Panc1 (cell line): ENCODE measurements at regions not wholly inside any gene's neighbourhood (a gene's known extent, or its start where the extent isn't known, plus 50 kb on each side); places are given as distances from the start of the nearest gene placed in this dataset.

Experiments used
- ATAC-seq: fragments of 200-7000 bp; cut with Tn5 transposase; 2 replicates; pipeline ENCODE4 v1.9.1; 2020; ENCODE audit warnings: mild to moderate bottlenecking, moderate library complexity
- BruUV-seq: library from RNA; stranded (reverse); fragments of 400-500 nt; replicated peaks from 2 replicates; lab custom pipeline; 2021; lab: Mats Ljungman, UMichigan
- CTCF ChIA-PET: fragments of 300-600 bp; sonication (Branson Sonifier 250); formaldehyde crosslinking; loops from one replicate; lab custom pipeline; 2022; ENCODE audit warnings: antibody characterized with exemption; lab: Charles Lee
- POLR2A ChIA-PET: fragments of 300-600 bp; sonication (Branson Sonifier 250); formaldehyde crosslinking; loops from one replicate; lab custom pipeline; 2022; ENCODE audit warnings: antibody characterized with exemption; lab: Charles Lee
- DNase-seq: peaks from one replicate; pipeline ENCODE4 v3.0.0-alpha.2; 2010; ENCODE audit warnings: low read depth, low spot score
- H3K27ac ChIP-seq: 2 replicates; pipeline ENCODE4 v1.5.1; 2011; ENCODE audit warnings: mild to moderate bottlenecking, low read length, inconsistent platforms
- H3K27me3 ChIP-seq: fragments of 200-500 bp; sonication (Bioruptor generic); 2 replicates; pipeline ENCODE4 v1.6.0; 2014; ENCODE audit warnings: low read length, inconsistent platforms; ENCODE audit not compliant: control insufficient read depth, insufficient read depth
- H3K36me3 ChIP-seq: fragments of 200-500 bp; sonication (Bioruptor generic); 2 replicates; pipeline ENCODE4 v1.5.1; 2014; ENCODE audit warnings: inconsistent platforms, mild to moderate bottlenecking, low read length, moderate library complexity; ENCODE audit not compliant: control insufficient read depth, insufficient read depth
- H3K4me1 ChIP-seq: 2 replicates; pipeline ENCODE4 v1.5.1; 2011; ENCODE audit warnings: inconsistent platforms, mild to moderate bottlenecking, low read length, moderate library complexity; ENCODE audit not compliant: control insufficient read depth, insufficient read depth
- H3K4me3 ChIP-seq, 2 experiments: 2 replicates each; pipeline ENCODE4 v1.5.1; 2011 to 2012; ENCODE audit warnings: low read depth in 2 of 2, low read length in 2 of 2, mild to moderate bottlenecking in 2 of 2, inconsistent platforms in 1 of 2, moderate library complexity in 1 of 2
- H3K9me3 ChIP-seq: fragments of 200-500 bp; sonication (Bioruptor generic); 2 replicates; pipeline ENCODE4 v1.5.1; 2014; ENCODE audit warnings: low read depth, mild to moderate bottlenecking, inconsistent platforms, low read length, moderate library complexity; ENCODE audit not compliant: control insufficient read depth, insufficient read depth
- POLR2AphosphoS5 ChIP-seq: IDR thresholded peaks from 2 replicates; pipeline ENCODE4 v1.6.1; 2012; ENCODE audit warnings: mild to moderate bottlenecking, low read depth, low read length, moderate library complexity
- SIN3A ChIP-seq: IDR thresholded peaks from 2 replicates; pipeline ENCODE4 v1.6.1; 2012; ENCODE audit warnings: low read depth, mild to moderate bottlenecking, low read length, moderate library complexity, borderline replicate concordance; ENCODE audit not compliant: insufficient read depth
- TCF7L2 ChIP-seq: IDR thresholded peaks from 2 replicates; pipeline ENCODE4 v1.6.1; 2011; ENCODE audit warnings: mild to moderate bottlenecking, low read depth, low read length, inconsistent platforms
- in situ Hi-C: cut with HindIII; loops from 2 replicates; pipeline ENCODE4 v1.10.0; 2016; ENCODE audit warnings: low sequenced_read_pairs, low pct_unique_long_range_greater_than_20kb
- intact Hi-C: fragments of 100-400 bp; cut with micrococcal nuclease; formaldehyde crosslinking; loops from one replicate; pipeline ENCODE4 v1.10.0; 2022; ENCODE audit not compliant: unreplicated experiment
- TF ChIP-seq, protein P1 (sequence below): fragments of 450-650 bp; IDR thresholded peaks from 2 replicates; pipeline ENCODE4 v1.5.1; 2017; ENCODE audit warnings: mild to moderate bottlenecking
- TF ChIP-seq, protein P2 (sequence below), 2 experiments: IDR thresholded peaks; 2 replicates each; pipeline ENCODE4 v1.6.1; 2011 to 2012; ENCODE audit warnings: low read depth in 2 of 2, control low read depth in 1 of 2, low read length in 1 of 2, mild to moderate bottlenecking in 1 of 2, moderate library complexity in 1 of 2; ENCODE audit not compliant: insufficient read depth in 1 of 2

DNA sequence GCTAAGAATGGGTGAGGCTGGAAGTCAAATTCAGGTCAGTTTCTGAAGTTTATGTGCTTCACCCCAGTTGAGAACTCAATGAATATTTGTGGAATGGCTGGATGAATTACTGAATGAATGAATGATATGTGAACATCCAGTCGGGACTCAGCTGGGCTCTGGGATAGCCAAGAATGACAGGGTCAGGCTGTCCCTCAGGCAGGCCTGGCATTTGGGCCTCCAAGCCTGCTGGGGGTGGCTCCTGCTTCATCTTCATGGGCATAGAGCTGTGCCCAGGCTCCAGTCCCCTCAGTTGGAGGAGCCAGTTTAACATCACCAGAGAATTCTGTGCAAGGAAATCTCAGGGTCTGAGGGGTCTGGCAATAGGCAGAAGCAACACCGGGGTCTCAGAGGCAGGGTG is 185.8 kb downstream of the PHETA1 start:
- Histone ChIP-seq H3K4me1 (no peaks in the 10 kb centered on the region), H3K9me3 (no peaks in the 10 kb centered on the region), H3K27ac (no peak overlapping the region), H3K4me3 (no peak overlapping the region), H3K27me3 (no peaks in the 10 kb centered on the region; the same call in 1 of the 2 replicates), H3K36me3 (no peaks in the 10 kb centered on the region)
- DNase-seq (no peak), ATAC-seq (no peak)
- intact Hi-C loops (no loop called here), in situ Hi-C loops (no loop called here)
- ChIA-PET POLR2A (no interaction called here), CTCF (no interaction called here)
- BruUV-seq: no TSS peak
- TF ChIP-seq, protein P1, sequence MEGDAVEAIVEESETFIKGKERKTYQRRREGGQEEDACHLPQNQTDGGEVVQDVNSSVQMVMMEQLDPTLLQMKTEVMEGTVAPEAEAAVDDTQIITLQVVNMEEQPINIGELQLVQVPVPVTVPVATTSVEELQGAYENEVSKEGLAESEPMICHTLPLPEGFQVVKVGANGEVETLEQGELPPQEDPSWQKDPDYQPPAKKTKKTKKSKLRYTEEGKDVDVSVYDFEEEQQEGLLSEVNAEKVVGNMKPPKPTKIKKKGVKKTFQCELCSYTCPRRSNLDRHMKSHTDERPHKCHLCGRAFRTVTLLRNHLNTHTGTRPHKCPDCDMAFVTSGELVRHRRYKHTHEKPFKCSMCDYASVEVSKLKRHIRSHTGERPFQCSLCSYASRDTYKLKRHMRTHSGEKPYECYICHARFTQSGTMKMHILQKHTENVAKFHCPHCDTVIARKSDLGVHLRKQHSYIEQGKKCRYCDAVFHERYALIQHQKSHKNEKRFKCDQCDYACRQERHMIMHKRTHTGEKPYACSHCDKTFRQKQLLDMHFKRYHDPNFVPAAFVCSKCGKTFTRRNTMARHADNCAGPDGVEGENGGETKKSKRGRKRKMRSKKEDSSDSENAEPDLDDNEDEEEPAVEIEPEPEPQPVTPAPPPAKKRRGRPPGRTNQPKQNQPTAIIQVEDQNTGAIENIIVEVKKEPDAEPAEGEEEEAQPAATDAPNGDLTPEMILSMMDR: no peak
- TF ChIP-seq, protein P2, sequence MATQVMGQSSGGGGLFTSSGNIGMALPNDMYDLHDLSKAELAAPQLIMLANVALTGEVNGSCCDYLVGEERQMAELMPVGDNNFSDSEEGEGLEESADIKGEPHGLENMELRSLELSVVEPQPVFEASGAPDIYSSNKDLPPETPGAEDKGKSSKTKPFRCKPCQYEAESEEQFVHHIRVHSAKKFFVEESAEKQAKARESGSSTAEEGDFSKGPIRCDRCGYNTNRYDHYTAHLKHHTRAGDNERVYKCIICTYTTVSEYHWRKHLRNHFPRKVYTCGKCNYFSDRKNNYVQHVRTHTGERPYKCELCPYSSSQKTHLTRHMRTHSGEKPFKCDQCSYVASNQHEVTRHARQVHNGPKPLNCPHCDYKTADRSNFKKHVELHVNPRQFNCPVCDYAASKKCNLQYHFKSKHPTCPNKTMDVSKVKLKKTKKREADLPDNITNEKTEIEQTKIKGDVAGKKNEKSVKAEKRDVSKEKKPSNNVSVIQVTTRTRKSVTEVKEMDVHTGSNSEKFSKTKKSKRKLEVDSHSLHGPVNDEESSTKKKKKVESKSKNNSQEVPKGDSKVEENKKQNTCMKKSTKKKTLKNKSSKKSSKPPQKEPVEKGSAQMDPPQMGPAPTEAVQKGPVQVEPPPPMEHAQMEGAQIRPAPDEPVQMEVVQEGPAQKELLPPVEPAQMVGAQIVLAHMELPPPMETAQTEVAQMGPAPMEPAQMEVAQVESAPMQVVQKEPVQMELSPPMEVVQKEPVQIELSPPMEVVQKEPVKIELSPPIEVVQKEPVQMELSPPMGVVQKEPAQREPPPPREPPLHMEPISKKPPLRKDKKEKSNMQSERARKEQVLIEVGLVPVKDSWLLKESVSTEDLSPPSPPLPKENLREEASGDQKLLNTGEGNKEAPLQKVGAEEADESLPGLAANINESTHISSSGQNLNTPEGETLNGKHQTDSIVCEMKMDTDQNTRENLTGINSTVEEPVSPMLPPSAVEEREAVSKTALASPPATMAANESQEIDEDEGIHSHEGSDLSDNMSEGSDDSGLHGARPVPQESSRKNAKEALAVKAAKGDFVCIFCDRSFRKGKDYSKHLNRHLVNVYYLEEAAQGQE (IDR thresholded peaks at IDR 0.05; ENCODE audit: insufficient read depth in 1 of 2, low read depth in 2 of 2, low read length in 1 of 2): no peak
- TF ChIP-seq POLR2AphosphoS5: no peak
- no peak for TF ChIP-seq SIN3A
- TF ChIP-seq TCF7L2: no peak

DNA sequence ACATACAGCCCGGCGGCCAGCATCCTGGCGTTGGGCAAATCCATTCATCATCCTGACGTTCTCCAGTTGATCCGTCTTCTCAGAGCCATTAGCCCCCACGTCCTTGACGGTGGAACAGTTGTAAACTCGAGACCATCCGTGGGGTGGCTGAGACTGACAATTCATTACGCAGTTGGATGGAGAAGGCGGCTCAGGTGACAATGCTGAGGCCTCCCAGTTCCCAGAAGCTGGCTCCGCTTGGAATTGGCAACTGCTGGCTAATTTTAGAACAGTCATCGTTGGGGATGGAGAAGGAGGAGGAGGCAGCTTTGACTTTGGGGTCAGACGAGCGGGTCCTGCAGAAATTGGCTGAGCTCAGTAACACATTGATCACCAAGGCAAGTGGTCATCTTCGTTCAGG is 186.5 kb downstream of the PHETA1 start:
- no peaks in the 10 kb centered on the region; the same call in 1 of the 2 replicates for H3K27me3 ChIP-seq
- H3K9me3 ChIP-seq: no peaks in the 10 kb centered on the region
- POLR2A ChIA-PET: interaction anchor here (0.6 kb wide), 1 partner anchor 169 kb away, joined by 4 read pairs; no protein-coding TSS in a partner anchor
- intact Hi-C loops: no loop called here
- H3K27ac ChIP-seq: no peak overlapping the region
- DNase-seq (no peak), ATAC-seq (no peak)
- CTCF ChIA-PET: no interaction called here
- TF ChIP-seq SIN3A (no peak), POLR2AphosphoS5 (no peak), TCF7L2 (no peak)
- TF ChIP-seq, protein P1: no peak
- TF ChIP-seq, protein P2 (IDR thresholded peaks at IDR 0.05; ENCODE audit: insufficient read depth in 1 of 2, low read depth in 2 of 2, low read length in 1 of 2): no peak
- no peak overlapping the region for H3K4me3 ChIP-seq
- no peaks in the 10 kb centered on the region for H3K4me1 ChIP-seq
- in situ Hi-C loops: no loop called here
- no TSS peak for BruUV-seq
- H3K36me3 ChIP-seq: no peaks in the 10 kb centered on the region
